ENCODE measurements at regions not wholly inside any gene's neighbourhood (a gene's known extent, or its start where the extent isn't known, plus 50 kb on each side); places are given as distances from the start of the nearest gene placed in this dataset.
A peak's percentile ranks its signal among the peaks of the same experiment; 100 is the strongest.

DNA sequence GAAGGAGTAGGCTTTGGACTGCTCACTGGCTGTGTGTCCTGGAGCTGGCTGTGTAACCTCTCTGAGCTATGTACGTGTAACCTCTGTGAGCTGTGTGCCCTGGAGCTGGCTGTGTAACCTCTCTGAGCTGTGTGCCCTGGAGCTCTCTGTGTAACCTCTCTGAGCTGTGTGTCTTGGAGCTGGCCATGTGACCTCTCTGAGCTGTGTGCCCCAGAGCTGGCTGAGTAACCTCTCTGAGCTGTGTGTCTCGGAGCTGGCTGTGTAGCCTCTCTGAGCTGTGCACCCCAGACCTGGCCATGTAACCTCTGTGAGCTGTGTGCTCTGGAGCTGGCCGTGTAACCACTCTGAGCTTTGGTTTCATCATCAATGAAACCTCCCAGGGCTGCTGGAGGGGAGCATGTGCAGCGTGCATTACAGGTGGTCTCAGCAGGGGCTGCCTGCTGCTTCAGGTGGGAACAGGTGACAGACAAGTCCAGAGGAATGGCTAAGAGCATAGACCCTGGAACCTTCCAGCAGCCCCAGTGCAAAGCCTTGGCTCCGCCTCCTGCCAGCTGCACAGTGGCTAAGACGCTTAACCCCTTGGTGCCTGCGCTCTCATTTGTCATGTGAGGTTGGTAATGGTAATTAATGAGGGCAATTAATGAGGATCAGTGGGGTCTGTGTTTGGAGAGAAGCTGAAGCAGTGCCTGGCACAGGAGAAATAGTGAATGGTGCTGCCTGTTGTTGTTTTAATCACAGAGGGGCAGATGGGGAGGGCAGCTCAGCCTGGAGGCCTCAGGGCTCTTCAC, 86.7 kb downstream of the KATNIP start:
- ATAC-seq (ENCODE audit: insufficient read depth, low read depth): no peak
- Histone ChIP-seq H3K27me3 (ENCODE audit: insufficient read depth, low read length, poor library complexity) (no peaks in the 10 kb centered on the region), H3K4me2 (ENCODE audit: insufficient read depth, low read length) (no peak overlapping the region), H3K27ac (ENCODE audit: low read length) (no peak overlapping the region), H4K20me1 (ENCODE audit: insufficient read depth, low read length) (no peaks in the 10 kb centered on the region), H3K4me1 (ENCODE audit: insufficient read depth, low read length) (no peaks in the 10 kb centered on the region), H3K36me3 (ENCODE audit: insufficient read depth, low read length) (no peaks in the 10 kb centered on the region), H3K4me3 (ENCODE audit: low read depth in 1 of 2, low read length in 2 of 2) (no peak overlapping the region), H2AFZ (ENCODE audit: low read depth, low read length) (no peak overlapping the region), H3K79me2 (ENCODE audit: insufficient read depth, low read length) (no peaks in the 10 kb centered on the region), H3K9me3 (ENCODE audit: insufficient read depth, low read length, severe bottlenecking) (no peaks in the 10 kb centered on the region), H3K9ac (ENCODE audit: low read depth, low read length) (no peak overlapping the region)
- TF ChIP-seq EZH2 (IDR thresholded peaks at IDR 0.05; ENCODE audit: borderline replicate concordance, low read depth, low read length, severe bottlenecking): no peak
- TF ChIP-seq, protein P1, sequence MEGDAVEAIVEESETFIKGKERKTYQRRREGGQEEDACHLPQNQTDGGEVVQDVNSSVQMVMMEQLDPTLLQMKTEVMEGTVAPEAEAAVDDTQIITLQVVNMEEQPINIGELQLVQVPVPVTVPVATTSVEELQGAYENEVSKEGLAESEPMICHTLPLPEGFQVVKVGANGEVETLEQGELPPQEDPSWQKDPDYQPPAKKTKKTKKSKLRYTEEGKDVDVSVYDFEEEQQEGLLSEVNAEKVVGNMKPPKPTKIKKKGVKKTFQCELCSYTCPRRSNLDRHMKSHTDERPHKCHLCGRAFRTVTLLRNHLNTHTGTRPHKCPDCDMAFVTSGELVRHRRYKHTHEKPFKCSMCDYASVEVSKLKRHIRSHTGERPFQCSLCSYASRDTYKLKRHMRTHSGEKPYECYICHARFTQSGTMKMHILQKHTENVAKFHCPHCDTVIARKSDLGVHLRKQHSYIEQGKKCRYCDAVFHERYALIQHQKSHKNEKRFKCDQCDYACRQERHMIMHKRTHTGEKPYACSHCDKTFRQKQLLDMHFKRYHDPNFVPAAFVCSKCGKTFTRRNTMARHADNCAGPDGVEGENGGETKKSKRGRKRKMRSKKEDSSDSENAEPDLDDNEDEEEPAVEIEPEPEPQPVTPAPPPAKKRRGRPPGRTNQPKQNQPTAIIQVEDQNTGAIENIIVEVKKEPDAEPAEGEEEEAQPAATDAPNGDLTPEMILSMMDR (IDR thresholded peaks at IDR 0.05; ENCODE audit: borderline replicate concordance, extremely low read depth, low read length, poor library complexity, severe bottlenecking): no peak
- DNase-seq: no peak

DNA sequence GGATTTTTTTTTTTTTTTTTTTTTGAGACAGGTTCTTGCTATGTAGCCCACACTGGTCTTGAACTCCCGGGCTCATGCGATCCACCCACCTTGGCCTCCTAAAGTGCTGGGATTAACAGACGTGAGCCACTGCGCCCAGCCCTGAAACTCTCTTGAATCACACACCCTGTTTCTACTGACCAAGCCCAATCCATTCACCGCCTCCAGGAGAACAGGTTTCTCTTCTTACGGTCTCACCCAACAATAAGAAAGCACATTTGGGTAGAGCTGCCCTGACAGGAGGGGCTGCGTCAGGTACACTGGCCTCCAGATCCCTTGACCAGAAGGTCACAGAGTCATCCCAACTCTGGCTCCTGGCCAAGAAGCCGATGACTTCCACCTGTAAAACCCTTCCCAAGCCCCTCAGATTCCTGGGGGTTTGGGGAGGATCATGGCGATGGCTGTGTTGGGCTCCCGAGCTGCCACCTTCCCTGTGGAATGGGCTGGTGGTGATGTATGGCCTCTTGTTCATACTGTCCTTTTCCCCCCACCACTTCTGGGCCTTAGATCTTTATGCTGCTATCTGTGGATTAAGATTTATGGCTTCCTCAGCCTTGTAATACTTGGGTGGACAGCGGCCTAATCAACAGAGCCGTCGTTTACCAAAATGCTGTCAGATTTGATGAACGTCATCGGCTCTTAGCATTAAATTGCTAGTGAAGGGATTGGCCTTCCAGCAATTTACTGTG, 89.1 kb downstream of the KATNIP start:
- no peak overlapping the region for H3K9ac ChIP-seq (ENCODE audit: low read depth, low read length)
- DNase-seq: no peak
- H4K20me1 ChIP-seq (ENCODE audit: insufficient read depth, low read length): no peaks in the 10 kb centered on the region
- no peak for TF ChIP-seq EZH2 (IDR thresholded peaks at IDR 0.05; ENCODE audit: borderline replicate concordance, low read depth, low read length, severe bottlenecking)
- TF ChIP-seq, protein P1 (IDR thresholded peaks at IDR 0.05; ENCODE audit: borderline replicate concordance, extremely low read depth, low read length, poor library complexity, severe bottlenecking): no peak
- H3K9me3 ChIP-seq (ENCODE audit: insufficient read depth, low read length, severe bottlenecking): no peaks in the 10 kb centered on the region
- no peaks in the 10 kb centered on the region for H3K4me1 ChIP-seq (ENCODE audit: insufficient read depth, low read length)
- no peak overlapping the region for H2AFZ ChIP-seq (ENCODE audit: low read depth, low read length)
- no peaks in the 10 kb centered on the region for H3K27me3 ChIP-seq (ENCODE audit: insufficient read depth, low read length, poor library complexity)
- ATAC-seq (ENCODE audit: insufficient read depth, low read depth): no peak
- H3K4me3 ChIP-seq (ENCODE audit: low read depth in 1 of 2, low read length in 2 of 2): no peak overlapping the region
- H3K79me2 ChIP-seq (ENCODE audit: insufficient read depth, low read length): no peaks in the 10 kb centered on the region
- no peak overlapping the region for H3K4me2 ChIP-seq (ENCODE audit: insufficient read depth, low read length)
- H3K27ac ChIP-seq (ENCODE audit: low read length): no peak overlapping the region
- H3K36me3 ChIP-seq (ENCODE audit: insufficient read depth, low read length): no peaks in the 10 kb centered on the region

DNA sequence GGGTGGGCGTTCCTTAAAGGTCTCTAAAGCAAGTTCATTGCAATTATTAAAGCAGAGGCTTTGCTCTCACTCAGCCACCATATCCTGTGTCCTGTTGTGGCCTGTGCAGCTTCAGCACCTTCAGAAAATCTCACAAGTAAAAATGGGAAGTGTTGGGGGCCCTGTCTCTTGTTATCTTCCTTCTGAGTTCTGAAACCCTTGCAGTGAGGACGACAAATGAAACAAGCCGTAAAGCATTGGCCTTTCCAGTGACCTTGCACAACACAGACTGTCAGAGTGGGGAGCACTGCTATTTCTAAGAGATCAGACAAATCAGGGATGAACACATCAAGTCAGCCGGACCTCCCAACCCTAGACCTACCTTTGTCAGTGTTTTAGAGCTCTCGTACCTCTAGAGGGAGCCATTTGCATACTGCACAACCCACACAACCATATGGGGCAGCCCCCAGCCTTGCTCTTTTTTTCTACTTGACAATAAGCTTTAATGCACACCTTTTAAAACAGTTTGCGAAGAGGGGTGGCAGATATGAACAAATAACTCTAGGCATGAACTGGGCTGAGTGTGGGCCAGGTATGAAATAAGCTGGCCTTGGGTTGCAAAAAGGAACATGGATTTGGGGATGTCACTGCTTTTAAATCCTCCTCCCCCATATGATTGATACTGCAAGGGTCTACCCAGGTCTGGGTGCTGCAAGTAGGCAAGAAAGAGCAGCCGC, 89.8 kb downstream of the KATNIP start:
- Histone ChIP-seq H3K4me2 (ENCODE audit: insufficient read depth, low read length) (no peak overlapping the region), H3K27ac (ENCODE audit: low read length) (no peak overlapping the region), H3K27me3 (ENCODE audit: insufficient read depth, low read length, poor library complexity) (no peaks in the 10 kb centered on the region), H3K79me2 (ENCODE audit: insufficient read depth, low read length) (no peaks in the 10 kb centered on the region), H3K9ac (ENCODE audit: low read depth, low read length) (no peak overlapping the region), H3K9me3 (ENCODE audit: insufficient read depth, low read length, severe bottlenecking) (no peaks in the 10 kb centered on the region), H2AFZ (ENCODE audit: low read depth, low read length) (no peak overlapping the region), H4K20me1 (ENCODE audit: insufficient read depth, low read length) (no peaks in the 10 kb centered on the region), H3K4me3 (ENCODE audit: low read depth in 1 of 2, low read length in 2 of 2) (no peak overlapping the region), H3K36me3 (ENCODE audit: insufficient read depth, low read length) (no peaks in the 10 kb centered on the region), H3K4me1 (ENCODE audit: insufficient read depth, low read length) (no peaks in the 10 kb centered on the region)
- TF ChIP-seq, protein P1 (IDR thresholded peaks at IDR 0.05; ENCODE audit: borderline replicate concordance, extremely low read depth, low read length, poor library complexity, severe bottlenecking): peak; percentile 78
- TF ChIP-seq EZH2 (IDR thresholded peaks at IDR 0.05; ENCODE audit: borderline replicate concordance, low read depth, low read length, severe bottlenecking): no peak
- ATAC-seq (ENCODE audit: insufficient read depth, low read depth) (peak; percentile 83), DNase-seq (peak; percentile 45)
